Activated T-cell treated with anti-CD3 and anti-CD28 coated beads, Interleukin-2, amount 50 U/mL, for 48 hours (primary cell): ENCODE measurements at regions not wholly inside any gene's neighbourhood (a gene's known extent, or its start where the extent isn't known, plus 50 kb on each side); places are given as distances from the start of the nearest gene placed in this dataset.

ENCODE experiments used
- DNase-seq, 2 experiments: peaks; one replicate each; pipeline ENCODE4 v3.0.0-alpha.2; 2020

- DNase-seq, result no peak
These were observed 220.0 kb downstream of the ESM1 start for GRCh38 chr5:54765165-54766028.

DNA sequence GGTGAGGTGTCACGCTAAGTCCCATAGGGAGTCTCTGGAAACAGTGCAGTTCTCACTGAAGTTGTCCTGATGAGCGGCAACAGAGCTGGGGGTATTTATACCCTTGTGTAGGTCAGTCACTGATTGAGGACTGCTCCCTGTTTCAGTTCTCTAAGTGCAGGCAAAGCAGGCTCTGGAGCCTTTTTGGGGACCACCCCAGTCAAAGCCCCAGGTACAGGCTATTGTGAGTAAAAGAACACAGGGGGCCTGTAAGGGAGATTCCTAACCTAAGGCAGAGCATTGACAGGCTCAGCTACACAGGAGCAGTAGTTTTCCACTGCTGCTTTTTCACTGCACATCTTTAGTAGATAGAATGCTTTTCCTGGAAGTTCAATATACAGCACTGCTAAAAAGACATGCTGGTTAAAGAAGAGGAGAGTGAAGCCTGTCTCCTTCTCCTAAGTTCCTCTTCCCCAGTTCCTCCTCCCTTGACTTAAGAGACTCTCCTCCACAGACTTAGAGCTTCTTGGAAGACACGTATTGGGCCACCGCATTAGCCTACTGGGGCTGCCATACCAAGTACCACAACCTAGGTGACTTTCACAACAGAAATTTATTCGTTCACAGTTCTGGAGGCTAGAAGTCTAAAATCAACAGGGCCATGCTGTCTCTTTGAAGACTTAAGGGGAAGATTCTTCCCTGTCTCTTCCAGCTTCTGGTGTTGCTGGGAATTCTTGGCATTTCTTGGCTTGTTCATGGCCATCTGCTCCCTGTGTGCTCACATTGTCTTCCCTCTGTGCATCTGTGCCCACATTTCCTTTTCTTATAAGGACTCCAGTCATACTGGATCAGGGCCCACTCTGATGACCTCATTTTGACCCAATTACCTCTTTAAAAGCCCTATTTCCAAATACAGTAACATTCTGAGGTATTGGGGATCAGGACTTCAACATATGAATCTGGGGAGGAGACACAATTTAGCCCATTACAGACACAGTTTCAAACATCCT, 221.0 kb downstream of the ESM1 start:
- DNase-seq, result no peak

DNA sequence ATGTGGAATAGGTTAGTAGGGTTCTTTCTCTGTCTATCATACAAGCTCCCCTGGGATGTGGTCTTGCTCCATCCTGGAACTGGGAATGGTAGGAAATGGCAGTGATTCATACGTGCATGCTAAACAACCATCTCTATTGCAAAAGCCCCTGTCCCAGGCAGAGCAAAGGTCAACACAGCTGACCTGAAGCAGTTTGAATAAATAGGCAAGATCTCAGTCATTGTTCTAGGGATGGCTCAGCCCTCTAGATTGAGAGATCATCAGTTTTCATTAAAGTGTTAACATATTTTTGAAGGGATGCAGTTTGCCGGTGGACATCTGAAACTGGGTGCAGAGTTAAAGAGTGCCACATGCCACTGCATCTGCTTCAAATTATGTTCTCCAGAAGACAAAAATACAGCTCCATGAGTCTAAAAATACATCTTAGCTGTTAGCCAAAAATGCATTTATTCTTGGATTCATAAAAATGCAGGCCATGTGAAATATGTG, 224.1 kb downstream of the ESM1 start:
- no peak for DNase-seq

DNA sequence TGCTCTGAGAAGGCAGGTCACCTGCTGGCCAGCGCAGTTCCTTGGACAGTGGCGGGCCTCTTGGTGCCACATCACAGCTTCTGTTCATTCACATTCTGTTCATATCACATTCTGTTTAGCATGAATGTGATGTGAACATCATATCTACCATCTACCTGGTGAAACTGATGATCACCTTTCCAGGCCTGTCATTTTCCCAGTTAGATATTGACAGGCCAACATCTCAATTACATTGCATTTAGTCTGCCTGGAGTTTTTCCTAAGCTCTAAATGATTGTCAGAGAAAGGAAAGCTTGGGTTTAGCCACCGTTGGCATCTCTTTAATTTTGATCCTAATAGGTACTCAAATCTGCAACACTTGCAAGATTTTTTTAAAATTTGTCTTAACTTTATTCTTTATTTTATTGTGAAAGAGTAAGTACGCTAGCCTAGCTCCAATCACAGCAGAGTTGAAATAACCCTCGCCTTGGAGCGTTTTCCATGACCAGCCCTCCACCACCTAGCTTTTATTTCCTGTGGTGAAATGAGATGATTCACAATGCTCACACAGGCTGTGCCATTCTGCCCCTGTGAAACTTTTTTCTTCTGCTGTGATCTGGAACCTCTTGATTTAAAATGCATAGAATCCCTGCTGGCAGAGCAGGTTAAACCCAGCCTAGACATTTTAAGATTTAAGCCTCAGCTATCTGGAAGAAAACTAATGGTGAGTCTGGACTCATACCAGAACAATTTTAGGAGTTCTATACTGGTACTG, 225.0 kb downstream of the ESM1 start:
- no peak for DNase-seq

DNA sequence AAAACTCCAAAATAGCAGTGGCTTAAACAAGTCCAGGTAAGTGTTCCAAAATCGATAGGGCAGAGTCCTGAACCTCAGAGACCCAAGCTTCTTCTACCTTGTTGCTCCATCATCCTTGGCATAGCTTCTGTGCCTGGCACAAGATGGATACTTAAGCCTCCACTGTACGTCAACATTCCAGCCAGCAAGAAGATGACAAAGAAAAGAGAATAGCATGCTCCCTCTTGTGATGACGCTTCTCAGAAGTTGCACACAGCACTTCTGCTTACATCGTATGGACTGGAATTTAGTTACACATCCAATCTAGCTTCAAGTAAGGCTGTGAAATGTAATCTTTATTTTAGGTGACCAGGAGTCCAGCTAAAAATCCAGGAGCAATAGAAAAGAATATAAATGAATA, 227.4 kb downstream of the ESM1 start:
- DNase-seq, result no peak

DNA sequence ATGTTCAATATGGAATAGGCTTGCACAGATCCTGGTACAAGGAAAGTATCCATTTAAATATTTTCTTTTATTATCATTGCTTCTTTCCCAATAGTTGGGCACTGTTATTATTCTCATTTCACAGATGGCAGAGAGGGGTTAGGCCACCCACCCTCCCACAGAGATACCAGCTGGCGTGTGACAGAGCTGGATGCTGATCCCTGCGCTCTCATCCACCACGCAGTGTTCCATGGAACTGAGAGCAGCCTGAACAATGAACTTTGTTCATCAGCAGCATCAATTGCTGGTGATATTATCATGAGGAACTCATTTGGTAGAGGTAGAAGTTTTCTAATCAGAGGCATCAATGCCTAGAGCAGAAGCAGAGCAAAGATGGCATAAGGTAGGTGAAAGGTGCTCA, 227.9 kb downstream of the ESM1 start:
- DNase-seq, result no peak

GRCh38 chr5:54756796-54757402, 228.5 kb downstream of the ESM1 start:
- DNase-seq, result no peak

DNA sequence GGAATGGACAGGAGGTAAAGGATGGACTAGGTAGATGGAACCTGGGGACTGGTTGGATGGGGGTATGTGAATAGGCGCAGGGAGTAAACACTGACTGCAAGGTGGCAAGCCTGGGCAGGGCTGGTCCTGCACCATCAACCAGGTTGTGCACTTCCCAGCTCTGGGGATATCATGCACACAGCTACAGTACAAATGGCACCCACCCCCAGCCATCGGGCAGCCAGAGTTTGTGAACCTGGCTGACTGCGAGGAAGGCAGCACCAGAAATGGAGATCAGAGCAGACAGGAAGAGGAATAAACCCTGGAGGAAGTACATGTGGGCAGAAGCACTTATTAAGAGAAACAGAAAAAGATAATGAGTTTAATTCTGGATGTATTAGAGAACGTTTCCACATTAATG, 229.1 kb downstream of the ESM1 start:
- DNase-seq, result no peak

- DNase-seq, result no peak
These were observed 230.5 kb downstream of the ESM1 start for GRCh38 chr5:54754878-54755277.

- DNase-seq, result no peak
These were observed 231.0 kb downstream of the ESM1 start for GRCh38 chr5:54754420-54754819.

DNA sequence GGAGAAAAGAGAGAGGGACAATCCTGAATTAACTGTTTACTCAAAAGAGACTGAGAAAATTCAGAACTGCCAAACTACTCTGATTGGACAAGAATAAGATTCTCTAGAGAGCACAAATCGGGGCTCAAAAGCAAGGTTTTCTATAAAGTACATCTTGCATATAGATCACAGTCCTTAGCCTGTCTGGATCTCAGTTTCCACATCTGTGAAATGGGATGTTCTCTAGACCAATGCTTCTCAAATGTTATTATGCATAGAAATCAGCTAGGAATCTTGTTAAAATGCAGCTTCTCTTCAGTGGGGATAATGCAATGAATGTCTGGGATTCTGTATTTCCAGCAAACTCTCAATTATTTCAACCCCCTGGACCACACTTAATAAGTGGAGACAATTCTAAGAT, 231.6 kb downstream of the ESM1 start:
- no peak for DNase-seq

GRCh38 chr5:54753034-54753433, 232.4 kb downstream of the ESM1 start:
- no peak for DNase-seq

DNA sequence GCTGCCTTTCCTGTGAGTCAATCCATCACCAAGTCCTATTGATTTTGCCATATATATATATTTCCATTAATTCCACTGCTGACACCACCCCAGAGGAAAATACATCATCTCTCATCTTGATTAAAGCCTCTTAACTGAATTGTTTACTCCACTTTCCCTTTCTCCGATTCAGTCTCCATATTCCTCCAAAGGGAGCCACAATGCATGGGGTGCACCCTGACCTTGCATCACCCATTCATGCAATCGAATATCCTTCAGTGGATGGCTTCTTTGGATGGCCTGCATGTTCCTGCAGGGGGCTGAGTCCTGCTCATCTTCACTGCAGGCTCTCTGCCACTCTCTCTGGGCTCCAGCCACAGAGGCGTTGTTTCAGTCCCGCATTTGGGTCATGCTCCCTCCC, 231.0 kb downstream of the SNX18 start:
- DNase-seq, result no peak

DNA sequence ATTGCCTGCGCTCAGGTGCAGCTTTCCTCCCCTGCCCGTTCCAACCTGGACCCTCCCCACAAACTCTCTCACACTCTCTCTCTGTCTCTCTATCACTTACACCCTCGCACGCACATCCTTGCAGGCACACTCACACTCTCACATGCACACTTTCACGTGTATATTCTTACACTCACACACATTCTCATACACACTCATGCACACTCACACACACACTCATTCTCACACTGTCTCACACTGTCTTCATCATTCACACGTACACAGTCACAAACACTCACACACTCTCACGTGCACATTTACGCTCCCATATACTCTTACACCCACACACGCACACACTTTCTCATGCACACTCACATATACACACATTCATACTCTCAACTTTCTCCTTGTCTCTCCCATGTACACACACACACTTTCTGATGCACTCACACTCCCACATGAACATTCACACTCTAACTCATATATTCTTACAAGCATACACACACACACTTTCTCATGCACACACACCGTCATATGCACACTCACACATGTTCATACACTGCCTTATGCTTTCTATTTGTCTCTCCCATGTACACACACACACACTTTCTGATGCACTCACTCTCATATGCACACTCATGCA, 229.3 kb downstream of the SNX18 start:
- DNase-seq, result no peak

GRCh38 chr5:54746346-54746745, 228.8 kb downstream of the SNX18 start:
- no peak for DNase-seq

GRCh38 chr5:54745599-54745998, 228.0 kb downstream of the SNX18 start:
- no peak for DNase-seq

DNA sequence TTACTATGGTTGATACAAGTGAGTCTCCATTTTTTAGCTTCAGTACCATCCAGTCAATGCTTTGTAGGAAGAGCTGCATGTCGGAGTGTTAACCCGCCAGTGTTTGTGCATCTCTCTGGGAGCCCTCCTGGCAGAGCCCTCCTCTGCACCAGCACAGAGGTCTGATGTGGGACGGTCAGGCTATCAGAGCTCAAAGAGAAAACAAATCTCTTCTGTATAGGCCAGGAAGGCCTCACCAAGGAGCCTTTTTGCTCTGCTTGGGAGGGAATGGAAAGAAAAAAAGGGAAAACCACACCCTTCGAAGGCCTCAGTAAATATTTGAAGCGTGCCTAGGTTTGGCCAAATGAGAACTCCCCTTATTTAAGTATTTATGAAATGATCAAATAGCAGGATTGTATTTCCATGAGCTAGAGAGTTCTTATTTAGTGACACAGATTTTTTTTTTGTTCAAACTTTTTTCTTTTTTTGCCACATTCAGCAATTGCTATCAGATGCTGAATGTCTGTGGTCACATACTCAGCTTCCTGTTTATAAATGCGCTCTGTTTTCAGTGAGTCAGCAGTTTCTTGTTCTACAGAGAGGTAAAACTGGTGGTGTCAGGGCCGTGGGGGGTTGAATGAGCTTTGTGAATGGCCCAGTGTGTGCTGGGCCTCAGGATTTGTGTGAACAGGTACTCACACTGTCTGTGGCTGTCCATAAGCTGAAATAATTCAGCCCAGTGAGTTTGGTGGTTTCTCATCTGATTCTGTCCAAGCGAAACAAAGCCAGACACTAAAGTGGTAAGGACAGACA, 226.6 kb downstream of the SNX18 start:
- peak; percentile 46 to 51 for DNase-seq

- DNase-seq, result no peak
These were observed 226.0 kb downstream of the SNX18 start for GRCh38 chr5:54743581-54743980.

DNA sequence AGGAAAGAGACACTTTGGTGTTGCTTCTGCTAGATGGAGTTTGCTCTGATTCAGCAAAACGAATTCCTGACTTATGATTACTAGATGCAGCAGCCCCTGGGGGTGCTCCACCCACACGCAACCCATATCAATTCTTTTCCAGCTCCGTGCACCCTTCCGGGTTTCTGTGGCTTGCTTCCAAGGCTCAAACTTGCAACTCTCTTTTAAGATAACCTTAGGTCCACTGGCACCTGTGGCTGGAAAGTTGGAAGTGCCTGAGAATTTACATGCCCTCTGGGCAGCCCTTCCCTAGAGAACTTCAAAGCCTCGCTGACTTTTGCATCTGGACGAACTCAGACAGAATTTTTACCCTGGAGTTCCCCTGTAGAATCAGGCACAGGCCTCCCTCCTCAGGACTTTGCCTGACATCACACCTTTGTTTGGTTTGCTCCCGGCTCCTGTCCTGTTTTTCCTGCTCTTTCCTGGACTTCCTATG, 224.9 kb downstream of the SNX18 start:
- DNase-seq, result no peak

DNA sequence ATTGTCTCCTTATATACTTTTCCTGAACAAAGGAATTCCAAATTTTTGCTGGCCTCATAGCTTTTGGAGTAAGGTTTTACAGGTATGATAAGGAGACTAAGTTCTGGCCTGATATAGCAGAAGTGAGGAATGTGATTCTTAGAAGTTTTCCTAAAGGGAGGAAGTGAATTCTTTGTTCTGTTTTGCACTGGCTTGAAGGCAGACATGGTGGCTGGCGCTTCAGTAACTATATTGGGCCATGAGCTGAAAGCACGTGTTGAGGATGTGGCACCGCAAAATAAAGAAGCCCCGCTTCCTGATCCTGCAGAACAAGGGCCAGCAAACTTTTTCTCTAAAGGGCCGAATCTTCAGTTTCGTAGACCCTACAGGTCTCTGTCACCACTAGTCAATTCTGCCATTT, 224.2 kb downstream of the SNX18 start:
- no peak for DNase-seq

- DNase-seq, result no peak
These were observed 222.6 kb downstream of the SNX18 start for GRCh38 chr5:54740141-54740540.
